Inferior parietal cortex (tissue), 1 donor: ENCODE measurements at regions not wholly inside any gene's neighbourhood (a gene's known extent, or its start where the extent isn't known, plus 50 kb on each side); places are given as distances from the start of the nearest gene placed in this dataset.
"Not testable (repeated sequence)": the region's sequence is repeated elsewhere in the genome, so short reads cannot be mapped to it uniquely, and the experiment has no call there.

Experiments
- DNase-seq: peaks from one replicate; pipeline ENCODE4 v3.0.0-alpha.2; 2016; ENCODE audit errors: extremely low spot score

- no peak for DNase-seq
Observed at GRCh38 chr3:18556503-18557135, 131.5 kb upstream of the SATB1 start.

DNA sequence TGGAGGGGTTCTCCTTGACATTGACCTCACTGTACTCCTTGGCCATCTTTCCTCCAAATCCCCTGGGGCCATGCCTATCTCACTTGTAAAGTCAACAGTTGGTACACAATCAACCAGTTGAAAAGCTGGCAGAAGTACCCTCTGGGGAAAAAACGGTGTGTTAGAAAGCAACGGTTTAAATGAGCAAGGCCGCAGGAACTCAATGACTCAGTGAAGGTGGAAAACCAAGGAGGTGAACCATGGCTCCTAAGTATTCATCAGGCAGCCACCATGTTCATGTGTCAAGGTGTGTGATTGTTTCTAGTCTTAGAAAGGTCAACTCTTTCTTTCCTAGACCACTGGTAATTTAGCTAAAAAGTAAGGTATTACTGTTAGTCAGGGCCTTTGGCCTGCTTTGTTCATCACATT lies 130.9 kb upstream of the SATB1 start:
- no peak for DNase-seq

DNA sequence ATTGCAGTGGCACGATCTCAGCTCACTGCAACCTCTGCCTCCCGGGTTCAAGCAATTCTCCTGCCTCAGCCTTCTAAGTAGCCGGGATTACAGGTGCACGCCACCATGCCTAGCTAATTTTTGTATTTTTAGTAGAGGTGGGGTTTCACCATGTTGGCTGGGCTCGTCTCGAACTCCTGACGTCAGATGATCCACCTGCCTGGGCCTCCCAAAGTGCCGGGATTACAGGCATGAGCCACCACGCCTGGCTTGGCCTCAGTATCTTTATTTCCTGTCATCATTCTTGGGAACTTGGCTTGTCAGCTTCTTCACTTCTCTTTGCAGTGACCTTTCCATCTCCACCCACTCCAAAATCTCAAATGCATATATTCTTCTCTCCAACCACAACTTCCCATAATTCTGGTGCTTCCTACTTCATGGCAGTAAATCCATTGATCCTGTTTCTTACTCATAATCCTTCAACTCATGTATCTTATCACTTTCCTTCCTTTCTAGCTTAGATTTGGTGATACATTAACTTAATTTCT lies 127.5 kb upstream of the SATB1 start:
- not testable (repeated sequence) for DNase-seq

DNA sequence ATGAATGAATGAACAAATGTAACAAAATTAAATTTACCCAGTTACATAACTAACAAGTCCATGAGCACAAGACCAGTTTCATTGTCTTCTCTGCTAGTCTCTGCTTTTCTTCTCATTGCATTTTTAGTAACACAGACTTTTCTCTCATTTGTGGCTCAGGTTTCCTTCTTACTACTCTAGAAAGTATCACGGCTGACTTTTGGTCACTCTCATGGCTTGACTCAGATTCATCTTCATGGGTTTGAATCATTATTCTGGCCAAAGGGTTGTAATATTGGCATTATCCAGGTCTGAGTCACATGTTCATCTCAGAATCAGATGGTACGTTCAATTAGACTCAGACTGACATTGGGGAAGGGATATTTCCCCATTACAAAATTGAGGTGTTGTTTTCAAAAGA lies 121.5 kb upstream of the SATB1 start:
- no peak for DNase-seq

DNA sequence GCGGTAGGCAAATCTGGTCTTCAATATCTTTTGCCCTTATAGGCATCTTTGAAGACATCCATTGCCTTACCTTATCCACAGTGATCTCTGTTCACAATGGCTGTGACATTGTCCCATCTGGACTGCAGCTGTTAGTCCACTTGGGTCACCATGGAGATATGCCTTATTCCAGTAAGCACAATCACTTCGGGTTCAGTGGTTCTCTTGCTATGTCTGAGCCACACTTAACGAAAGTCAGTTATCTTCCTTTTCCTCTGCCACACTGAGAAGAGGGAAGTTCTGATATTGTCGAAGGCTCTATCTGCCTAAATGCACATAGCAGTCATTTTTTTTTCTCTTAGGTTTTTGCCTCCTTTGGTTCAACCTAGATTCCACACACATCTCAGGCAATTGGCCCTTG lies 119.0 kb upstream of the SATB1 start:
- no peak for DNase-seq

DNA sequence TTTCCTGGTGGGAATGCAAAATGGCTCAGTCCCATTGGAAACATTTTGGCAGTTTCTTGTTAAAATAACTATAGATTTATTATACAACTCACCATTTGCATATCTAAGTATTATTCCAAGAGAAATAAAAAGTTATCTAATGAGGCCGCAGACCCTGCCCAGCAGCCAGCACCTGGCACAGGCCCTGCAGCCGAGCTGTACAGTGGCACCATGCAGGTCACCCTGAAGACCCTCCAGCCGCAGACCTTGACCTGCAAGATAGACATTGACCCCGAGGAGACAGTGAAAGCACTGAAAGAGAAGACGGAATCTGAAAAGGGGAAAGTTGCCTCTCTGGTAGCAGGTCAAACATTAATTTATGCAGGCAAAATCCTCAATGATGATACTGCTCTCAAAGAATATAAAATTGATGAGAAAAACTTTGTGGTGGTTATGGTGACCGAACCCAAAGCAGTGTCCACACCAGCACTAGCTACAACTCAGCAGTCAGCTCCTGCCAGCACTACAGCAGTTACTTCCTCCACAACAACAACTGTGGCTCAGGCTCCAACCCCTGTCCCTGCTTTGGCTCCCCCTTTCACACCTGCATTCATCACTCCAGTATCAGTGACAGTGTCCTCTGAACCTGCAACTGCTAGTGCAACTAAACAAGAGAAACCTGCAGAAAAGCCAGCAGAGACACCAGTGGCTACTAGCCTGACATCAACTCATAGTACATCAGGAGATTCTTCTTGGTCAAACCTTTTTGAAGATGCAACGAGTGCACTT lies 113.5 kb upstream of the SATB1 start:
- no peak for DNase-seq

DNA sequence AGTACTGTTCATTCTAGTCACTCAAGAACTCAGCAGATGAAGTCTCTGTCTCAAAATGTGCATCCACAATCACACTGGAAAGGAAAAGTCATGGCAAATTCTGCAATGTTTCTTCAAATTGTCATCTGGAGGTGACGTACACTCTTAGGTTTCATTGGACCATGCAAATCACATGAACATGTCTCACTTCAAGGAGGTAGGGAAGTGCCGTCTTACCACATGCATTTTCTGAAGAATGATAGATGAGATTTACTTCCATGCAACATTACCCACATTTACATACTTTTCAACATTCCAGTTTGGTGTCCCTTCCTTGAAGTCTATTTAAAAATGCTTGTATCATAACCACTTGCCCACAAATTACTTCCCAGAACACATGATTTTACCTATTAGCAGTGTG lies 107.9 kb upstream of the SATB1 start:
- DNase-seq: no peak

DNA sequence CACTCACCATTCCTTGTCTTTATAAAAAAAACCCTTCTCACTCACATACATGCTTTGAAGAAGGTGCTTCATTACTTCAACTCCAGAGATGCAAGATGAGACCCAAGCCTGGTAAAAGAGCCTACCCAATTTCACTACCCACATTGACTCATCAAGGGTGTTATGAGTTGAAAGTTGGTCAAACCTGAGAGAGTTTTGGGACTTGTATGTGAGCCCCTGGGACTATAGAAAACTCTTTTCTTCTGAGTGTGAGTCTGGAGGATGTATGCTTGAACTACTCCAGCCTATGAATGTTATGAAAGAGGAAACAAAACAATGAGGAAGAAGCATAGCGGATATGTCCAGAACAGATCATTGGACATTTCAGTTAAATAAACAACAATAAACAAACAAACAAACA lies 106.5 kb upstream of the SATB1 start:
- DNase-seq: no peak

- DNase-seq: no peak
Observed at GRCh38 chr3:18529631-18530030, 104.5 kb upstream of the SATB1 start.

- no peak for DNase-seq
Observed at GRCh38 chr3:18527691-18528090, 102.6 kb upstream of the SATB1 start.

DNA sequence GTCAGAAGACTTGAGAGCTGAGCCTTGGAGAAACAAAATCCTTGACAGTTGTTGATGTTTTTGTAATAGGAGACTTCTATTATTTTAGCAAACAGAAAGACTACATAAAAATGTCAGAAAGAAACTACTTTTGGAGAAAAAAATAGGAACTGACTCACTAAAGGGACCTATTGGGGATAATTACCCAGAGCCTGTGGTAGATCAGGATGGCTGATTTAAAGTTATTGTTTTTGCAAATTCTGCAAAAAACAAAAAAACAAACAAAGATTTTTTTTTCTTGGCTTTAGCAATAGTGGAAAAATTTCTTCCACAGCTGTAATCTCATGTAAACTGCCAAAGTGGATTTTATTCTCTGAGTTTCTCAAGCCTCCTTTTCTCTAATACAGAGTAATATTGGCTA lies 101.5 kb upstream of the SATB1 start:
- no peak for DNase-seq

GRCh38 chr3:18516170-18516569 lies 91.0 kb upstream of the SATB1 start:
- not testable (repeated sequence) for DNase-seq

DNA sequence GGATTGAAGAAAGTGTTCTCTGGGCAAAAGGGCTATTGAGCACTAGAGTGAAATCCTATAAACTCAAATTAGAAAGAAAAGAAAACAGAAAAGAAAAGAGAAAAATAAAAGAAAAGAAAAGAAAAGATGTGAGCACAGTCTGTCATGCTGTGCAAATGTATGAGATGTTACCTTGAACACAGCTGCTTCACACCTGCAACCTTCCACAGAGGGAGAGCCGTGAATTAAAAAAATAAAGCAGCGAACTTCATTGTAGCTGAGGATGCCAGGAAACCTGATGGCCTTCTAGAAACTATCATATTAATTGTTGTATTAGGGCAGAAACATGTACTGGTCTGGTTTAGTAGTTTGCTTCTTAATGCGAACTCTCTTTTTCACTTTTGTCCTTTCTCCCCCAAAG lies 88.0 kb upstream of the SATB1 start:
- DNase-seq: no peak

DNA sequence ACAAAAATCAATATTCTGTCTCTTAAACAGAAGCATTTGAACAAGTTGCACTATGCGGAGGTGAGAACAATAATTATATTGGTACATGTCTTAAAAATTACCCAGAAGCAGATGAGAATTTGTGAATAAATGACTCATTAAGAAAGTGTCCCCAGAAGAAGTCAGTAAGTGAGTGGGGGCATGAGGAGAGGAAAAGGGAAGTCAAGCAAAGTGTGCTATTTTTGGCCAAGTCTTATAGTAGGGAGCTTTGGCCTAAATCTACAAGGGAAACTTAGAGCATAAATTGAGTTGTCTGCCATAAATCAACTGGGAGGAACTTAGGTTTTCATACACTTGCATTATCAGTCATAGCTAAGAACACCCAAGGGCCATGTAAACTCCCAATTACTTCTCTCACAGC lies 86.9 kb upstream of the SATB1 start:
- no peak for DNase-seq

DNA sequence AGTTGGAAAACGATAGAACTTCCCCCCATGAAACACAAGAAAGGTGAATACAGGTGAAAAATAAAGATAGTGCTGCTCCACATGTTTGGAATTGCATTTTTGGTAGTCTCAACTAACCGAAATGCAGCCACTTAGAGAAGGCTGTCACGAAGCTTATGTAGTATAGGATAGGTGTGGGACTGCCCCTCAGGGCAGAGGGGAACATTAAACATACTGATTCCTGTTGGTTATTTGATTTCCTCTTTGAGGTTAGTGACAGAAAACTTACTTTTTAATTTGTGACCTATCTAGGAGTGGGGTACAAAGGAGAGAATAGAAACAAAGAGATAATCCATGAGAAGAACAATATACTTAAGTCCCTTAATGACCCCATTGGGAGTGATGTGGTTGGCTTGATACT lies 85.8 kb upstream of the SATB1 start:
- DNase-seq: no peak

- no peak for DNase-seq
Observed at GRCh38 chr3:18507333-18507732, 82.2 kb upstream of the SATB1 start.

- DNase-seq: no peak
Observed at GRCh38 chr3:18505056-18505455, 79.9 kb upstream of the SATB1 start.

GRCh38 chr3:18501679-18502343 lies 76.7 kb upstream of the SATB1 start:
- DNase-seq: no peak

GRCh38 chr3:18500322-18500721 lies 75.2 kb upstream of the SATB1 start:
- no peak for DNase-seq

GRCh38 chr3:18499301-18499700 lies 74.2 kb upstream of the SATB1 start:
- DNase-seq: no peak

- no peak for DNase-seq
Observed at GRCh38 chr3:18494251-18494650, 69.1 kb upstream of the SATB1 start.

DNA sequence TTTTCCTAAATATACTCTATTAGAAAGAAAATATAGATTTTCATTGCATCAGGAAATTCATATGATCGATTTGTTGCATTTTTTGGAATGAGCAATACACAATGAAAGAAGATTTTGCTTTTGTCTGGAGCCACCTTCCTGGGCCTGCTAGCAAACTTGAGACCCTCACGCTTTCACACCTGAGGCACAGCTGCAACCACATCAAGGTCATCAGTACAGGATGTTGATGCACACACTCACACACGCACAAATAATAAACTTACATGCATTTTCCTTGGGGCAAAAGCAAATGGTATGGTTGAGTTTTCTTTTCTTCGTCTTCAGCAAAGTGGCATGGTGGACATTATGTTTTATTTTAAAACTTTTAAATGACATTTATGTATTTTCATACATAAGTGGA lies 64.8 kb upstream of the SATB1 start:
- DNase-seq: no peak

DNA sequence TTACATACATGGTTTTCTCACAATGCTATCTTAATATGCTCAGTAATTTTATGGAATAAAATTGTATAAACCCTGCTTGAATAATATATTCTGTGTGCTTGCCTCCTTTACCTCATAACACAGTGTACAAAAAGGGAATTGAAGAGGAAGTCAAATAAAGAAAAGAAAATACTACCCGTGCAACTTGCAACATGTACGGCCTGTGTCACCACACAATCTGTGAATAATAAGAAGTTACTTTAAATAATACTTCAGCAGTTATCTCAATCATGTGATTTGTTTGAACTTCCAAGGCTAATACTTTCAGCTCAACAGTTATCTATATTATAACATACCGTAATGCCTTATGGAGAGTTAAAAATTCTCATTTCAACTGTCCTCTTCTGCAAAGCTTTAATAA lies 58.1 kb upstream of the SATB1 start:
- no peak for DNase-seq
